Right lobe of liver (tissue), 6 donors: ENCODE measurements at regions not wholly inside any gene's neighbourhood (a gene's known extent, or its start where the extent isn't known, plus 50 kb on each side); places are given as distances from the start of the nearest gene placed in this dataset.

Experiments used
- ATAC-seq, 4 donors: fragments of 200-7000 bp; cut with Tn5 transposase; one replicate each; pipeline ENCODE4 v1.9.1; 2020; ENCODE audit warnings: mild to moderate bottlenecking in 4 of 4, moderate library complexity in 4 of 4
- DNase-seq, 3 donors: peaks; one replicate each; pipeline ENCODE4 v3.0.0-alpha.2; 2020
- H3K27ac ChIP-seq, 3 donors: fragments of 200-600 bp; one replicate each; pipeline ENCODE4 v1.8.0; 2022
- H3K27me3 ChIP-seq, 2 donors: fragments of 200-600 bp; one replicate each; pipeline ENCODE4 v1.8.0; 2022
- H3K36me3 ChIP-seq, 4 donors: fragments of 200-600 bp; sonication (generic) in 1 of 4; one replicate each; pipeline versions ENCODE4 v1.5.1 to v1.8.0; 2017 to 2022; ENCODE audit warnings: control low read depth in 1 of 4
- H3K4me1 ChIP-seq, 4 donors: fragments of 200-600 bp; sonication (generic) in 1 of 4; one replicate each; pipeline versions ENCODE4 v1.5.1 to v1.8.0; 2017 to 2022; ENCODE audit warnings: control low read depth in 1 of 4
- H3K4me3 ChIP-seq, 3 donors: fragments of 200-600 bp; one replicate each; pipeline ENCODE4 v1.8.0; 2022
- H3K9me3 ChIP-seq, 4 donors: fragments of 200-600 bp; sonication (generic) in 1 of 4; one replicate each; pipeline versions ENCODE4 v1.5.1 to v1.8.0; 2017 to 2022; ENCODE audit warnings: control low read depth in 1 of 4
- POLR2A ChIP-seq: fragments of 450-650 bp; IDR thresholded peaks from one replicate; pipeline ENCODE4 v1.6.1; 2017; ENCODE audit warnings: antibody characterized with exemption, mild to moderate bottlenecking
- WGBS: methylation state at CpG from one replicate; pipeline ENCODE4 v1.1.6; 2018; ENCODE audit warnings: low coverage, low lambda C conversion rate; ENCODE audit not compliant: insufficient coverage; ENCODE audit errors: missing lambda C conversion rate; 5-methylcytosine and 5-hydroxymethylcytosine counted together
- intact Hi-C, 2 donors: fragments of 100-400 bp; cut with DNase I; formaldehyde crosslinking; loops; one replicate each; pipeline versions ENCODE4 v1.11.2 to v1.14.1; 2022
- TF ChIP-seq, protein P1 (sequence below), 4 donors: fragments of 200-600 bp in 3 of 4; fragments of 450-650 bp in 1 of 4; IDR thresholded peaks; one replicate each; pipeline versions ENCODE4 v1.5.1 to v1.8.0; 2016 to 2022; ENCODE audit warnings: antibody characterized with exemption in 4 of 4, mild to moderate bottlenecking in 2 of 4
- donor health status: DM: no; HTN: yes; CAD: no.
- donor health status: DM: no; HTN: no; CAD: no.
- donor health status: DM: no; HTN: no; CAD: no.
- donor health status: DM: no; HTN: yes; CAD: no.
- donor health status: DM: no; HTN: yes; CAD: no.

- no peaks in the 10 kb centered on the region for H3K9me3 ChIP-seq
- no peaks in the 10 kb centered on the region for H3K27me3 ChIP-seq
- DNase-seq, result no peak
- no peaks in the 10 kb centered on the region for H3K4me1 ChIP-seq
- intact Hi-C loops, result no loop called here
- WGBS, result 62% methylated on average over 3 of the region's 19 CpGs
- H3K36me3 ChIP-seq, result no peaks in the 10 kb centered on the region
- no peak for ATAC-seq
- no peak overlapping the region for H3K27ac ChIP-seq
- H3K4me3 ChIP-seq, result no peak overlapping the region
- TF ChIP-seq, protein P1, sequence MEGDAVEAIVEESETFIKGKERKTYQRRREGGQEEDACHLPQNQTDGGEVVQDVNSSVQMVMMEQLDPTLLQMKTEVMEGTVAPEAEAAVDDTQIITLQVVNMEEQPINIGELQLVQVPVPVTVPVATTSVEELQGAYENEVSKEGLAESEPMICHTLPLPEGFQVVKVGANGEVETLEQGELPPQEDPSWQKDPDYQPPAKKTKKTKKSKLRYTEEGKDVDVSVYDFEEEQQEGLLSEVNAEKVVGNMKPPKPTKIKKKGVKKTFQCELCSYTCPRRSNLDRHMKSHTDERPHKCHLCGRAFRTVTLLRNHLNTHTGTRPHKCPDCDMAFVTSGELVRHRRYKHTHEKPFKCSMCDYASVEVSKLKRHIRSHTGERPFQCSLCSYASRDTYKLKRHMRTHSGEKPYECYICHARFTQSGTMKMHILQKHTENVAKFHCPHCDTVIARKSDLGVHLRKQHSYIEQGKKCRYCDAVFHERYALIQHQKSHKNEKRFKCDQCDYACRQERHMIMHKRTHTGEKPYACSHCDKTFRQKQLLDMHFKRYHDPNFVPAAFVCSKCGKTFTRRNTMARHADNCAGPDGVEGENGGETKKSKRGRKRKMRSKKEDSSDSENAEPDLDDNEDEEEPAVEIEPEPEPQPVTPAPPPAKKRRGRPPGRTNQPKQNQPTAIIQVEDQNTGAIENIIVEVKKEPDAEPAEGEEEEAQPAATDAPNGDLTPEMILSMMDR (IDR thresholded peaks at IDR 0.05), result no peak
- no peak for TF ChIP-seq POLR2A
These were observed 395.1 kb upstream of the SALL3 start for GRCh38 chr18:78584459-78585022.

DNA sequence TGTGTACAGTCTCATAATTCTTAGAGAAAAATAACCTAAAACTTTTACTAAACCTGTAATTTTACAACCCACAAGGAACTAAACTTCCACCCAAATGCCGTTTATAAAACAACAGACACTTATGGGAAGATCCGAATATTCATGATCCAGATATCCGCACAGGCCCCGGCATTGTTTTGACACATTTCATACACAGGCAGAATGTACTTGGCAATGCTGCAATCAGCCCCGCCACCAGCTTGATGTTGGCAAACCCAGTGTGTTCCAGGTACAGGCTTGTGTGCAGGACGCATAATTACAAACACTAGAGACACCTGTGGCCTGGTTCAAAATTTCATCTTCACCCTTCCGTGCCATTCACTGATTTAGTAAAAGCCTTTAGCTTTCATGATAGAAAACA lies 393.0 kb upstream of the SALL3 start:
- intact Hi-C loops, result no loop called here
- H3K27me3 ChIP-seq, result no peaks in the 10 kb centered on the region
- ATAC-seq (no peak), DNase-seq (no peak)
- H3K27ac ChIP-seq, result no peak overlapping the region
- H3K36me3 ChIP-seq, result no peaks in the 10 kb centered on the region
- 69% methylated on average over 6 of the region's 7 CpGs for WGBS
- no peaks in the 10 kb centered on the region for H3K4me1 ChIP-seq
- no peak for TF ChIP-seq POLR2A
- TF ChIP-seq, protein P1 (IDR thresholded peaks at IDR 0.05), result no peak
- H3K4me3 ChIP-seq, result no peak overlapping the region
- H3K9me3 ChIP-seq, result no peaks in the 10 kb centered on the region

DNA sequence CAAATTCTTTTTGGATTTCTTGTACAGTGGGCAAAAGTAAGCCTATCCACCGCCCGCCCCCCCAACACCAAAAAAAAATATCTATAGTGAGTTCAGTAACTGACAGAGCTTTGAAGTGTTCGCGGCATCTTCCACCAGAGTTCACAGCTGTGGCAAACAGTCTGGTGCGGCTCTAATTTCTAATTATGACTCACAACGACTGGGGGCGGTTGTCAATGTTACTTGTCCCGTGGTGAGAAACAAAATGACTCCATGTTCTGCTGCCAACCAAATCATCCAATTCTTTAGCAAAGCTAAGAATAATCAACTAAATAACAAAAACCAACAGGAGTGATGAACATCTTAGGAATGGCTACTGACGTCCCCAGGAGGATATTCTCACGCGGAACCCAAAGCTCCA lies 392.5 kb upstream of the SALL3 start:
- DNase-seq (no peak), ATAC-seq (no peak)
- no peak overlapping the region for H3K4me3 ChIP-seq
- no peaks in the 10 kb centered on the region for H3K4me1 ChIP-seq
- no peak overlapping the region for H3K27ac ChIP-seq
- 45% methylated on average over 10 of the region's 11 CpGs for WGBS
- intact Hi-C loops, result no loop called here
- H3K27me3 ChIP-seq, result no peaks in the 10 kb centered on the region
- no peaks in the 10 kb centered on the region for H3K36me3 ChIP-seq
- H3K9me3 ChIP-seq, result no peaks in the 10 kb centered on the region
- no peak for TF ChIP-seq POLR2A
- TF ChIP-seq, protein P1 (IDR thresholded peaks at IDR 0.05), result no peak

DNA sequence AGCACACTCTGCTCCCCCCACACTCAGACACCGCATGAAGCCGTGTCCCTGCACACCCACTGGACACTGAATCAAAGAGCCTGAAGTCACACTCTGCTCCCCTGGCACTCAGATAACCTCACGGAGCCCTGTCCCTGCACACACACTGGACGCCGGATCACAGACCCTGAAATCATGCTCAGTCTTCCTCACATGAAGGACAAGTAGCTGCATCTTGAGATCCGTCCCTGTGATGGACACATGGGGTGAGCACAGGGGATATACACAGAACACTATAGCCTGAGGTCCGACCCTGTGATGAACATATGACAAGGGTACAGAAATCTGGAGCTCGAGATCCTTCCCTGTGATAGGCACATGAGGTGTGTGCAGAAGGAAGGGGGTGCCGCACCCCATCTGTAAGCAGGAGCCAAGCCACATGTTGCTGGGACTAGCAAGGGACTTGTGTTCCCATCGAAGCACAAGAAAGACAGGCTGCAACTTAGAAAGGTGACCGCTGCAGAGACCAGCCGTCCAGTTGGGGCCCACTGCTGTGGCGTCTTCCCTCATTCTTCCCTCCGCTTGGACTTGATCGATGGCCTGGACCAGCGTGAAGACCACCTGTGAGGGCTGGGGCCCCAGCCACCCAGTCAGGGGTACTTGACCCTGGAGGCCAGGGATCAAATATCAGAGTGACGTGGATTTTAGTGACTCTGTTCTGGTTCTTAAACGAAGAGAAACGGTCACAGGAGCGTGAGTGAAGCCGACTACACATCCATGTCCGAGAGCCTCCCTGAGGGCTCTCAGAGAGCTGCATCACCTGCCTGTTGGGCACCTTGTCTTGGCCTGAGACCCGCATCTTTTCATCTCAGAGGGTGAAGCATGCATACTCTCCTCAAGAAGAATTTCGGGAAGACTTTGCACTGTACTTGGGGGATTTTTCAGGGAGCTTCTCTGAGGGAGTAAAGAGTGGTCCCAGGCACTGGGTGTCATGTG lies 391.7 kb upstream of the SALL3 start:
- H3K36me3 ChIP-seq, result no peaks in the 10 kb centered on the region
- 68% methylated on average over 17 of the region's 24 CpGs for WGBS

More for the DNA sequence above, 391.7 kb upstream of the SALL3 start:
- Histone ChIP-seq H3K4me1 (no peaks in the 10 kb centered on the region), H3K27ac (no peak overlapping the region), H3K27me3 (no peaks in the 10 kb centered on the region), H3K9me3 (no peaks in the 10 kb centered on the region), H3K4me3 (no peak overlapping the region)
- DNase-seq, result no peak
- ATAC-seq, result no peak
- intact Hi-C loops, result no loop called here
- TF ChIP-seq POLR2A, result no peak
- TF ChIP-seq, protein P1 (IDR thresholded peaks at IDR 0.05), result no peak
